ENCODE measurements at regions not wholly inside any gene's neighbourhood (a gene's known extent, or its start where the extent isn't known, plus 50 kb on each side); places are given as distances from the start of the nearest gene placed in this dataset.

DNA sequence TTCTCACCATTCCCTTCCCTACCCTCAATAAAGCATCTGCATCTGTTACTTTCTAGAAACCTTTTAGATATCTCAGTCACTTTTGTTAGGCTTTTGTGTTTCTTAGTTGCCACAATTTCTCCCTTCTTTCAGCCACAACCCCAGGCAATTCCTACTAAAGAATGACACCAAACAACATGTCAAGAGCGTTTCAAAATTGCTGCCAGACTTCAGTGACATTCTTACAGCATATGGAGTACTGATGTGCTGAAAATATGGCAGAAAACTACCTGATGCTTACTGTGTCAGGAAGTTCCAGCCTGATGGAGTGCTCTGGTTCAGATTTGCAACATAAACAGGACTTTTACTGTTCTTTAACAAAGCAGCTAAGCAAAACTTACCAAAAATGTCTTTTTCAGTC, 957.7 kb upstream of the POU3F3 start:
- no peak overlapping the region for H3K4me3 ChIP-seq (ENCODE audit: low read depth, low read length)
- TF ChIP-seq, protein P1, sequence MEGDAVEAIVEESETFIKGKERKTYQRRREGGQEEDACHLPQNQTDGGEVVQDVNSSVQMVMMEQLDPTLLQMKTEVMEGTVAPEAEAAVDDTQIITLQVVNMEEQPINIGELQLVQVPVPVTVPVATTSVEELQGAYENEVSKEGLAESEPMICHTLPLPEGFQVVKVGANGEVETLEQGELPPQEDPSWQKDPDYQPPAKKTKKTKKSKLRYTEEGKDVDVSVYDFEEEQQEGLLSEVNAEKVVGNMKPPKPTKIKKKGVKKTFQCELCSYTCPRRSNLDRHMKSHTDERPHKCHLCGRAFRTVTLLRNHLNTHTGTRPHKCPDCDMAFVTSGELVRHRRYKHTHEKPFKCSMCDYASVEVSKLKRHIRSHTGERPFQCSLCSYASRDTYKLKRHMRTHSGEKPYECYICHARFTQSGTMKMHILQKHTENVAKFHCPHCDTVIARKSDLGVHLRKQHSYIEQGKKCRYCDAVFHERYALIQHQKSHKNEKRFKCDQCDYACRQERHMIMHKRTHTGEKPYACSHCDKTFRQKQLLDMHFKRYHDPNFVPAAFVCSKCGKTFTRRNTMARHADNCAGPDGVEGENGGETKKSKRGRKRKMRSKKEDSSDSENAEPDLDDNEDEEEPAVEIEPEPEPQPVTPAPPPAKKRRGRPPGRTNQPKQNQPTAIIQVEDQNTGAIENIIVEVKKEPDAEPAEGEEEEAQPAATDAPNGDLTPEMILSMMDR (IDR thresholded peaks at IDR 0.05; ENCODE audit: borderline replicate concordance, insufficient read depth, low read depth, low read length), result no peak

- no peak overlapping the region for H3K4me3 ChIP-seq (ENCODE audit: low read depth, low read length)
- TF ChIP-seq, protein P1 (IDR thresholded peaks at IDR 0.05; ENCODE audit: borderline replicate concordance, insufficient read depth, low read depth, low read length), result no peak
Observed at GRCh38 chr2:103898561-103898960, 955.4 kb upstream of the POU3F3 start.

- no peak overlapping the region for H3K4me3 ChIP-seq (ENCODE audit: low read depth, low read length)
- TF ChIP-seq, protein P1 (IDR thresholded peaks at IDR 0.05; ENCODE audit: borderline replicate concordance, insufficient read depth, low read depth, low read length), result no peak
Observed at GRCh38 chr2:103902347-103902746, 951.6 kb upstream of the POU3F3 start.

DNA sequence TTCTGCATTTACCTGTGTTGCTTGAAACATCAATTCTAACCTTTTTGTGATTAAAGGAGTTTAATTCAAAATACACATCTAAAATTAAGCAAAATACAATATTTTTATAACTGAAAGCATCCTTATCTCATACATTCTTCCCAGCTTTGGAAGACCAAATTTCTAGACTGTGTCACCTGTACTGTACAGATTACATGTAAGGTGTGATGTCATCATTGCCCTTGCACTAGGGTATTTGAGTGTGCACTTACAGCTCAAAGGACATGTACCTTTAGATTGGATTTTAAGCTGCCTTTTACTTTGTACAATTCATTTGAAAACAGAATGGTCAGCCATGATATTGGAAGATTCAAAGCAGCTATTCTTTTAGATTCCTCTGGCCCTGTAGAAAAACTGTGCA, 932.8 kb upstream of the POU3F3 start:
- TF ChIP-seq, protein P1 (IDR thresholded peaks at IDR 0.05; ENCODE audit: borderline replicate concordance, insufficient read depth, low read depth, low read length), result no peak
- H3K4me3 ChIP-seq (ENCODE audit: low read depth, low read length), result no peak overlapping the region

GRCh38 chr2:103942199-103942598, 911.7 kb upstream of the POU3F3 start:
- no peak overlapping the region for H3K4me3 ChIP-seq (ENCODE audit: low read depth, low read length)
- TF ChIP-seq, protein P1 (IDR thresholded peaks at IDR 0.05; ENCODE audit: borderline replicate concordance, insufficient read depth, low read depth, low read length), result no peak

GRCh38 chr2:103945083-103945482, 908.8 kb upstream of the POU3F3 start:
- TF ChIP-seq, protein P1 (IDR thresholded peaks at IDR 0.05; ENCODE audit: borderline replicate concordance, insufficient read depth, low read depth, low read length), result no peak

DNA sequence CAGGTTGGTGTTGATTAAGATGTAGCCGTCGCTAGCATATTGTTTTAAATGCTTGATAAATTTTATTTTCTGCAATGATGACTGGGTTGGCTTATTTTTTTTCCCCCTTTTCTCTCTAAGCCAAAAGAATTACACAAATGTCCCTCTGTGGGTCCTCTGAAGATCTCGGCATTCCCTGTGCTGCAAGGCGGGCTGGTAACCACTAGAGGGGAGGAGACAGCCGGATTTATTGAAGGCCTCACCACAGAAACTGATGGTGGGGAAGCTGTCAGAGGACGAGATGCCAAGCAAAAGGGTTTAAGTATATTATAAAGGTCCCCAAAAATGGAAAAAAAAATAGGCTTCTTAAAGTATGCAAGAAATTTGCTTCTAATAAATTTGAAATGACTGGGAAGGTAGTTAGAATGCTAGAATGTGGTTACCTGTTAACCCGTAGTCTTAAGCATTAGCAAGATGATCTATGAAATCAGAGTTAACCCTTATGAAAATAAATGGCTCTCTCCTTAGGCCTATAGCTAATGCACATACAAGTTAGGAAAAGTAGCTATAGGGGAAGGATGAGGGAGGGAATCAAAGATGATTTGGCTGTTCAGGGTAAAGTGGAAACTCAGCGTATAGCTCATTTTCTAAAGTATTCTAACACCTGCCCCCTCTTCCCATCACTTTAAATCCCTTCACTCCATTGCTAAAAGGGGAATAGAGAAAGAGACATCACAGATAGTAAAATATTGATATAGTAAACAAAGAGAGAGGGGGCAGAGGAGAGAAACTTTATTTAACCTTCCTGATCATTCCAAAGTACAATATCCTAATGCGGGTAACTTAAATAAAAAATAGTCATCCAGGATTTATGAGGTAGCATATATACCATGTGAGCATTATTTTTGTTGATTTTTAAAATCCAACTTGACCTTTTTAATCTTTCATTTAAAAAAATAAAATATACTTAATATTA, 894.5 kb upstream of the POU3F3 start:
- H3K4me3 ChIP-seq (ENCODE audit: low read depth, low read length), result no peak overlapping the region
- TF ChIP-seq, protein P1 (IDR thresholded peaks at IDR 0.05; ENCODE audit: borderline replicate concordance, insufficient read depth, low read depth, low read length), result peak; percentile 39; the same call in 1 of the 2 replicates

More at GRCh38 chr2:103945083-103945482, 908.8 kb upstream of the POU3F3 start:
- no peak overlapping the region for H3K4me3 ChIP-seq (ENCODE audit: low read depth, low read length)
